ENCODE measurements at regions not wholly inside any gene's neighbourhood (a gene's known extent, or its start where the extent isn't known, plus 50 kb on each side); places are given as distances from the start of the nearest gene placed in this dataset.

DNA sequence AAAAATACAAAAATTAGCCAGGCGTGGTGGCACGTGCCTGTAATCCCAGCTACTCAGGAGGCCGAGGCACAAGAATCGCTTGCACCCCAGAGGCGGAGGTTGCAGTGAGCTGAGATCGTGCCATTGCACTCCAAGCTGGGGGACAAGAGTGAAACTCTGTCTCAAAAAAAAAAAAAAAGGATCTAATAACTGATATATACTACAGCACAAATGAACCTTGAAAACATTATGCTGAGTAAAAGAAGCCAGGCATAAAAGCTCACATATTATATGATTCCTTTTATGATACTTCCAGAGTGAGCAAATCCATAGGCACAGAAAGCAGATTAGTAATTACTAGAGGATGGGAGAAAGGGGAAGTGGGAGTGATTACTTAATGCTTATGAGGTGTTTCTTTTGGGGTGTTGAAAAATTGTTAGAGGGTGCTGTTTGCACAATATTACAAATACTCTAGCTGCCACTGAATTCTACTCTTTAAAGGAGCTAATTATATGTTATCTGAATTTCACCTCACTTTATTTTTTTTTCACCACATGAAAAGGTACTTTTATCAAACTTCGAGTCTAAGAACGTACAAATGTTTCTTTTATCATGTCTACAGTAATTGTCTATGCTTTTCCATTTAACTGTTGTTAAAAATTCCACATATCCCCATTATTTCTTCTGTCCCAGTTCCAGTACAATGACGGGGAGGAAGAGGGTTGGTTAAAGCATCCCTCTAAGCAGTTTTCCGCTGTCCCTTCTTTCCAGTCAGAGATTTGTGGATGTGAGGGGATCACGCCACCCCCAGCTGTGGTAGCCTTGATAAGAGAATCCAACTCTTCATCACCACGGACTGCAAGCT lies 77.7 kb upstream of the FAM174B start:
- no peak for TF ChIP-seq BACH2 (CRISPR knock-in tag; IDR thresholded peaks at IDR 0.05; ENCODE audit: borderline replicate concordance)
- no peak for TF ChIP-seq CSRNP3 (CRISPR knock-in tag; IDR thresholded peaks at IDR 0.05)
- TF ChIP-seq CSDC2 (CRISPR knock-in tag; IDR thresholded peaks at IDR 0.05): no peak
- no peak for TF ChIP-seq RARB (CRISPR knock-in tag; IDR thresholded peaks at IDR 0.05)
- no peak for TF ChIP-seq ZC3H10 (CRISPR knock-in tag; IDR thresholded peaks at IDR 0.05)
- no peak for TF ChIP-seq SNAI2 (CRISPR knock-in tag; IDR thresholded peaks at IDR 0.05)
- TF ChIP-seq ZFP30 (CRISPR knock-in tag; IDR thresholded peaks at IDR 0.05): no peak
- TF ChIP-seq ZNF565 (CRISPR knock-in tag; conservative IDR thresholded peaks at IDR 0.05; ENCODE audit: low read depth): no peak
- TF ChIP-seq GLIS3 (CRISPR knock-in tag; IDR thresholded peaks at IDR 0.05): no peak
- no peak for TF ChIP-seq PPARA (CRISPR knock-in tag; IDR thresholded peaks at IDR 0.05; ENCODE audit: borderline replicate concordance)
- no peak for TF ChIP-seq ARNTL (CRISPR knock-in tag; IDR thresholded peaks at IDR 0.05; ENCODE audit: borderline replicate concordance, low read depth)
- no peak for TF ChIP-seq ZNF8 (CRISPR knock-in tag; IDR thresholded peaks at IDR 0.05)
- TF ChIP-seq, protein P1, sequence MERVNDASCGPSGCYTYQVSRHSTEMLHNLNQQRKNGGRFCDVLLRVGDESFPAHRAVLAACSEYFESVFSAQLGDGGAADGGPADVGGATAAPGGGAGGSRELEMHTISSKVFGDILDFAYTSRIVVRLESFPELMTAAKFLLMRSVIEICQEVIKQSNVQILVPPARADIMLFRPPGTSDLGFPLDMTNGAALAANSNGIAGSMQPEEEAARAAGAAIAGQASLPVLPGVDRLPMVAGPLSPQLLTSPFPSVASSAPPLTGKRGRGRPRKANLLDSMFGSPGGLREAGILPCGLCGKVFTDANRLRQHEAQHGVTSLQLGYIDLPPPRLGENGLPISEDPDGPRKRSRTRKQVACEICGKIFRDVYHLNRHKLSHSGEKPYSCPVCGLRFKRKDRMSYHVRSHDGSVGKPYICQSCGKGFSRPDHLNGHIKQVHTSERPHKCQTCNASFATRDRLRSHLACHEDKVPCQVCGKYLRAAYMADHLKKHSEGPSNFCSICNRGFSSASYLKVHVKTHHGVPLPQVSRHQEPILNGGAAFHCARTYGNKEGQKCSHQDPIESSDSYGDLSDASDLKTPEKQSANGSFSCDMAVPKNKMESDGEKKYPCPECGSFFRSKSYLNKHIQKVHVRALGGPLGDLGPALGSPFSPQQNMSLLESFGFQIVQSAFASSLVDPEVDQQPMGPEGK (CRISPR knock-in tag; IDR thresholded peaks at IDR 0.05; ENCODE audit: borderline replicate concordance): no peak

All from SK-N-SH treated with all-trans-retinoic acid at 6 μM for 48 hours (cell line).